ENCODE measurements at regions not wholly inside any gene's neighbourhood (a gene's known extent, or its start where the extent isn't known, plus 50 kb on each side); places are given as distances from the start of the nearest gene placed in this dataset.

GRCh38 chr21:27189870-27190269, 223.0 kb upstream of the ADAMTS5 start:
- TF ChIP-seq ZFX (IDR thresholded peaks at IDR 0.05) (no peak), CTCF (conservative IDR thresholded peaks at IDR 0.05) (no peak)
- H3K27ac ChIP-seq, result no peak overlapping the region

GRCh38 chr21:27173053-27173452, 206.2 kb upstream of the ADAMTS5 start:
- H3K27ac ChIP-seq, result no peak overlapping the region
- TF ChIP-seq ZFX (IDR thresholded peaks at IDR 0.05), result no peak
- no peak for TF ChIP-seq CTCF (conservative IDR thresholded peaks at IDR 0.05)

GRCh38 chr21:27171707-27172106, 204.8 kb upstream of the ADAMTS5 start:
- H3K27ac ChIP-seq, result no peak overlapping the region
- TF ChIP-seq CTCF (conservative IDR thresholded peaks at IDR 0.05), result no peak
- no peak for TF ChIP-seq ZFX (IDR thresholded peaks at IDR 0.05)

GRCh38 chr21:27168084-27168483, 201.2 kb upstream of the ADAMTS5 start:
- TF ChIP-seq CTCF (conservative IDR thresholded peaks at IDR 0.05) (no peak), ZFX (IDR thresholded peaks at IDR 0.05) (no peak)
- H3K27ac ChIP-seq, result no peak overlapping the region

GRCh38 chr21:27164208-27165177, 197.6 kb upstream of the ADAMTS5 start:
- TF ChIP-seq ZFX (IDR thresholded peaks at IDR 0.05), result no peak
- no peak for TF ChIP-seq CTCF (conservative IDR thresholded peaks at IDR 0.05)
- no peak overlapping the region for H3K27ac ChIP-seq

GRCh38 chr21:27158967-27159366, 192.1 kb upstream of the ADAMTS5 start:
- TF ChIP-seq CTCF (conservative IDR thresholded peaks at IDR 0.05) (no peak), ZFX (IDR thresholded peaks at IDR 0.05) (no peak)
- no peak overlapping the region for H3K27ac ChIP-seq

- TF ChIP-seq ZFX (IDR thresholded peaks at IDR 0.05) (no peak), CTCF (conservative IDR thresholded peaks at IDR 0.05) (no peak)
- H3K27ac ChIP-seq, result no peak overlapping the region
Measured at GRCh38 chr21:27157097-27157496, 190.2 kb upstream of the ADAMTS5 start.
